Thoracic aorta (tissue), 2 donors: ENCODE measurements at regions not wholly inside any gene's neighbourhood (a gene's known extent, or its start where the extent isn't known, plus 50 kb on each side); places are given as distances from the start of the nearest gene placed in this dataset.

Experiments
- ATAC-seq: fragments of 150-250 bp; one replicate; pipeline ENCODE4 v1.8.0; 2017; ENCODE audit warnings: low read depth; ENCODE audit not compliant: insufficient number of reproducible peaks, low FRiP score
- DNase-seq: peaks from one replicate; pipeline ENCODE4 v3.0.0-alpha.2; 2020; ENCODE audit warnings: low spot score
- H3K27ac ChIP-seq, 2 donors: fragments of 200-600 bp; sonication (generic); 1 replicate in 1 of 2; 2 replicates in 1 of 2; pipeline ENCODE4 v1.5.1; 2016; ENCODE audit warnings: mild to moderate bottlenecking in 2 of 2, moderate library complexity in 2 of 2
- H3K27me3 ChIP-seq: fragments of 200-600 bp; sonication (generic); replicated peaks from 2 replicates; pipeline ENCODE4 v1.6.0; 2016; ENCODE audit warnings: mild to moderate bottlenecking; ENCODE audit not compliant: insufficient read depth
- H3K36me3 ChIP-seq: fragments of 200-600 bp; sonication (generic); one replicate; pipeline ENCODE4 v1.5.1; 2016
- H3K4me1 ChIP-seq, 2 donors: fragments of 200-600 bp; sonication (generic); 1 replicate in 1 of 2; 2 replicates in 1 of 2; pipeline versions ENCODE4 v1.5.1 to v1.6.0; 2016; ENCODE audit warnings: low read depth in 2 of 2, mild to moderate bottlenecking in 1 of 2; ENCODE audit not compliant: control insufficient read depth in 1 of 2
- H3K4me3 ChIP-seq: fragments of 200-600 bp; sonication (generic); 2 replicates; pipeline ENCODE4 v1.5.1; 2016; ENCODE audit warnings: mild to moderate bottlenecking
- H3K9me3 ChIP-seq: fragments of 200-600 bp; sonication (generic); 2 replicates; pipeline ENCODE4 v1.5.1; 2016
- TF ChIP-seq, protein P1 (sequence below): fragments of 200-600 bp; sonication (generic); IDR thresholded peaks from one replicate; pipeline ENCODE4 v1.5.1; 2019; ENCODE audit warnings: antibody characterized with exemption

DNA sequence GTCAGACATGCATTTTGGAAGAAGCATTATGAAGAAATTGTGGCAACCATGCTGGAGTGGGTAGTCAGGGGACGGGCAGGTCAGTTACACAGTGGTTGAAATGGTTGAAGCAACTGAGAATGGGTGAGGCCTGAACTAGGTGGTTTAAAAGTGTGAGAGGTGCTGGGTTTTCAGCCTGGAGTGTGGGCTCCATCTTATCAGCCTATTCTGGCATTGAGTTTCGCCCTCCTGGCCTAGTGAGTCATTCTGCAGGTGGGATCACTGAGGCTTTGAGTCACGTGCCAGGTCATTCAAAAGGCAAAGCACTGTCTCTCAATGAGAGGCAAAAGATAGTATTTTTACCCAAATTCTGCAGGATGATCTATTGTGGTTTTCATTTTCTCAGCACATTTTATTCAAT, 181.9 kb upstream of the CHD6 start:
- Histone ChIP-seq H3K4me1 (no peaks in the 10 kb centered on the region), H3K27me3 (no peaks in the 10 kb centered on the region), H3K36me3 (no peaks in the 10 kb centered on the region), H3K4me3 (no peak overlapping the region), H3K27ac (no peak overlapping the region), H3K9me3 (no peaks in the 10 kb centered on the region)
- DNase-seq (no peak), ATAC-seq (no peak)
- TF ChIP-seq, protein P1, sequence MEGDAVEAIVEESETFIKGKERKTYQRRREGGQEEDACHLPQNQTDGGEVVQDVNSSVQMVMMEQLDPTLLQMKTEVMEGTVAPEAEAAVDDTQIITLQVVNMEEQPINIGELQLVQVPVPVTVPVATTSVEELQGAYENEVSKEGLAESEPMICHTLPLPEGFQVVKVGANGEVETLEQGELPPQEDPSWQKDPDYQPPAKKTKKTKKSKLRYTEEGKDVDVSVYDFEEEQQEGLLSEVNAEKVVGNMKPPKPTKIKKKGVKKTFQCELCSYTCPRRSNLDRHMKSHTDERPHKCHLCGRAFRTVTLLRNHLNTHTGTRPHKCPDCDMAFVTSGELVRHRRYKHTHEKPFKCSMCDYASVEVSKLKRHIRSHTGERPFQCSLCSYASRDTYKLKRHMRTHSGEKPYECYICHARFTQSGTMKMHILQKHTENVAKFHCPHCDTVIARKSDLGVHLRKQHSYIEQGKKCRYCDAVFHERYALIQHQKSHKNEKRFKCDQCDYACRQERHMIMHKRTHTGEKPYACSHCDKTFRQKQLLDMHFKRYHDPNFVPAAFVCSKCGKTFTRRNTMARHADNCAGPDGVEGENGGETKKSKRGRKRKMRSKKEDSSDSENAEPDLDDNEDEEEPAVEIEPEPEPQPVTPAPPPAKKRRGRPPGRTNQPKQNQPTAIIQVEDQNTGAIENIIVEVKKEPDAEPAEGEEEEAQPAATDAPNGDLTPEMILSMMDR: no peak

DNA sequence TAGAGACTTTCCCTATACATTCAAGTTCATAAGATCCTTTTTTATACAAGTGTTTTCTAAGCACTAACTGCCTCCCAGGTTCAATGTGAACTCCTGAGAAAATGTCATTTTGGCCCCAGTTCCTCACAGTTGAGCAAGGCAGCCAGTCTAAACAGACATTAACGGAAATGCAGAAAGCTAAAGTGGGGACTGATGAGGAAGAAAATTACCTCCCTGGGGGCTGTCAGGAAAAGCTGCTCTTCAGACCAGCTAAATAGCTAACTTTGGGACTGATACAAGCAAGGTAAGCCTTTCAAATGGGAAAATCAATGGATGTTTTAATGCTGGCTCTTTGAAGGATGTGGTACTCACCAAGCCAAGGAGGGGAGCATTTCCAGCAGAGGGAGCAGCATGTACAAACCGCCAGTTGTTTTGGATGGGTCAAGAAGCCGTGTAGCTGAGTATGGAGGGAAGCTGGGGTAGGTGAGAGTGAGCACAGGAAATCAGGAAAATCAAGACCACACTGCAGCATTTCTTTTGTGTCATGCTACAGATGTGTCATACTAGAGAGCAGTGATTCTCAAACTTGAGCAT, 180.8 kb upstream of the CHD6 start:
- TF ChIP-seq, protein P1: no peak
- H3K4me1 ChIP-seq: no peaks in the 10 kb centered on the region
- H3K9me3 ChIP-seq: no peaks in the 10 kb centered on the region
- DNase-seq (no peak), ATAC-seq (no peak)
- H3K36me3 ChIP-seq: no peaks in the 10 kb centered on the region
- no peak overlapping the region for H3K4me3 ChIP-seq
- H3K27me3 ChIP-seq: no peaks in the 10 kb centered on the region
- H3K27ac ChIP-seq: no peak overlapping the region

DNA sequence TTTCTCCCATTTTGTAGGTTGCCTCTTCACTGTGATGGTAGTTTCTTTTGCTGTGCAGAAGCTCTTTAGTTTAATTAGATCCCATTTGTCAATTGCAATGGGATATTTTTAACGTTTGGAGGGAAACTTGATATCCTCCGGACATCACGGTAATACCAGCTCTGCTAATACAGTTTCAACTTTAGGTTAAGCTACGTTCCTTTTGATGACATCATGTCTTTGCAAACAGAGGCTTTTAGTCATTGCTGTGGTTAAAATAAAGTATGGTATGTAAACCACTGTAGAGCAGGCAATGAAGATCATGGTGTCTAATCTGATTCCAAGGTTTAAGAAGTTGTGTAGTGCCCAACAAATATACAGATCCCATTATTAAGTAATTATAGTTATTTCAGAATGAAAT, 168.0 kb upstream of the CHD6 start:
- TF ChIP-seq, protein P1: no peak
- Histone ChIP-seq H3K4me1 (no peaks in the 10 kb centered on the region), H3K9me3 (no peaks in the 10 kb centered on the region), H3K36me3 (no peaks in the 10 kb centered on the region), H3K27ac (no peak overlapping the region), H3K4me3 (no peak overlapping the region), H3K27me3 (no peaks in the 10 kb centered on the region)
- no peak for ATAC-seq
- no peak for DNase-seq

DNA sequence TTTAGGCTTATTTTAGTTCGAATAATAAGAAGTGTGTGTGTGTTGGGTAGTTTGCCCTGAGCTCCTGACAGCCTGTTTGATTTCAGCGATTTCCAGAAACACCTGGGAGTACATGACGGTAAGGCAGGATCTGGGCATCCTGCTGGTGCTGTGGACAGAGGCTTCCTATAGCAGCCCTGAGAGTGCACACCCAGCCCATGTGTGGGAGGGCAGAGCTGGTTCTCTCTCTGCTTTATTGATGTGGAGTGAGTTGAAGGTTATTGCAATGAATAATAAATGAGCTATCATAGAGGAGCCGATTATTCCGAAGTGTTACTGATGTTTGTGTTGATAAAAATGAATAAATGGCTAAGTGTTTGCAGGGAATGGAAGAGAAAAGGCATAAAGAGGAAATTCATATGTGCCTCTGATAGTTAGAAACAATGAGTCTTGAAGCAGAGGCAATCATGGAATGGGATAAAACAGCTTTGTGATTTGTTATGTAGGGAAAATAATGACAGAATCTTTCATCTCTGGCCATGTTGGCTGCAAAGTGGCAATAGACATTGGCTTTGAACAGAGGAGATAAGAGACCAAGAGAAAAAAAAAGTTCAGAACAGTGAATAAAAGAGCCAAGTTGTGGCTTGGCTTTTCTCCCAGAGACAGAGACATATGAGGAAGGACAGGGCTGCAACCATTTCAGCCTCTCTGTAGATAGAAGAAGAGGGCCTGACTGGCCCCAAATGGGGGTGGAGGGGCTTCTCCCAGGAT, 166.2 kb upstream of the CHD6 start:
- TF ChIP-seq, protein P1: no peak
- no peak overlapping the region for H3K27ac ChIP-seq
- H3K4me3 ChIP-seq: no peak overlapping the region
- H3K4me1 ChIP-seq: no peaks in the 10 kb centered on the region
- no peaks in the 10 kb centered on the region for H3K27me3 ChIP-seq
- H3K36me3 ChIP-seq: no peaks in the 10 kb centered on the region
- DNase-seq: no peak
- H3K9me3 ChIP-seq: no peaks in the 10 kb centered on the region
- no peak for ATAC-seq

DNA sequence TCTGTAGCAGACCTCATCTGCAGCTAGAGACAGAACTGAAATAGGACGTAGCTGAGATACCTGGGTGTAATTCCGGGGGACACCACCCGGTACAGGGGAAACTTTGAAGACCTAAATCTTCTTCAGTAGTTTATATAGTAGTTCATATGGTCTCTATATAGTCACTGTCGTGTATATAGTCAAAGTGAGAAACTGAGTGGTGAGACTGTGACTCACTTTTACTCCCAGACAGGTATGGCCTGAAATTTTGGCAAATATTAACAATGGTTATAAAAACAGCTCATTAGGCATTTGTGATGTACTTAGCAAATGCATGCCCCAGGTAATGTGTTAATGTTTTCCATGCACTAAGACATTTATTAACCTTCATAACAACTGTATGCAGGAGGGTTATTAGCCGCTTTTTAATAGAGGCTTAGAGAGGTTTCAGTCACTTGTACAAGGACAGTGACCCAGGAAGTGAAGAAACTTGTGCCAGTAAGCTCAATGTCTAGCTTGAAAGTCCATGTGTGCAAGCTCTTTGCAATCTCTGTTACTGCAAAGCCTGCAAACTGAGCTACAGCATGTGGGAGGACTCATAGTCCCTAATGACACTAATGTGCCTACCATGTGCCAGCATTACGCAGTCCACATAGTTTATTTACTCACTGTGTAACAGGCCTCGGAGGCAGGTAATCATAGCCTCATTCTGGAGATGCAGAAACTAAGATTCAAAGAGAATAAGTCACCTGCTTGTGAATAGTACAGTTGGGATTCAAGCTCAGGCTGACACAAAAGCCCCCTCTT, 165.4 kb upstream of the CHD6 start:
- Histone ChIP-seq H3K27ac (no peak overlapping the region), H3K36me3 (no peaks in the 10 kb centered on the region), H3K4me1 (no peaks in the 10 kb centered on the region), H3K4me3 (no peak overlapping the region), H3K27me3 (no peaks in the 10 kb centered on the region), H3K9me3 (no peaks in the 10 kb centered on the region)
- DNase-seq (no peak), ATAC-seq (no peak)
- TF ChIP-seq, protein P1: no peak
